ENCODE measurements at regions not wholly inside any gene's neighbourhood (a gene's known extent, or its start where the extent isn't known, plus 50 kb on each side); places are given as distances from the start of the nearest gene placed in this dataset.

- DNase-seq (ENCODE audit: low read depth, low spot score), result no peak
- CTCF ChIA-PET, result no interaction called here
- no peak overlapping the region for H3K4me2 ChIP-seq (ENCODE audit: low read length)
Measured at GRCh38 chr18:44181951-44182747, 498.5 kb upstream of the SETBP1 start.

More at GRCh38 chr18:44181951-44182747, 498.5 kb upstream of the SETBP1 start:
- no peak overlapping the region for H2AFZ ChIP-seq (ENCODE audit: low read depth, low read length, poor library complexity, severe bottlenecking)
- TF ChIP-seq RAD21 (IDR thresholded peaks at IDR 0.05; ENCODE audit: low read depth), result no peak
- TF ChIP-seq CTCF (IDR thresholded peaks at IDR 0.05 in 2 of 3, conservative IDR thresholded peaks at IDR 0.05 in 1 of 3; ENCODE audit: borderline replicate concordance in 1 of 3, insufficient read depth in 1 of 3, low read depth in 2 of 3, low read length in 2 of 3), result no peak
- TF ChIP-seq SP1 (IDR thresholded peaks at IDR 0.05; ENCODE audit: low read depth), result no peak
- no peak for TF ChIP-seq EZH2 (IDR thresholded peaks at IDR 0.05)
- no peak for TF ChIP-seq JUND (IDR thresholded peaks at IDR 0.05)
- no peak for TF ChIP-seq CBX3 (IDR thresholded peaks at IDR 0.05; ENCODE audit: low read depth)
- TF ChIP-seq POLR2AphosphoS5 (IDR thresholded peaks at IDR 0.05; ENCODE audit: low read depth, low read length), result no peak
- TF ChIP-seq ZFX (IDR thresholded peaks at IDR 0.05), result no peak
- no peak overlapping the region for H3K4me3 ChIP-seq (replicated peaks in 1 of 2; ENCODE audit: low read depth in 1 of 2, low read length in 2 of 2)
- H3K27me3 ChIP-seq (ENCODE audit: insufficient read depth, low read length), result no peaks in the 10 kb centered on the region
- RAD21 ChIA-PET (ENCODE audit: low non-redundant PET in 1 of 2, low total read pairs in 2 of 2, uncharacterized antibody in 2 of 2, unreplicated experiment in 2 of 2), result no interaction called here
- no peaks in the 10 kb centered on the region for H3K36me3 ChIP-seq (ENCODE audit: control insufficient read depth in 1 of 2, insufficient read depth in 2 of 2, low read length in 2 of 2)
- H3K4me1 ChIP-seq (ENCODE audit: control insufficient read depth in 1 of 2, insufficient read depth in 2 of 2, low read length in 2 of 2), result no peaks in the 10 kb centered on the region
- ATAC-seq, result no peak
- peaks cover 16 to 23% of the 10 kb centered on the region in 2 experiments; a peak in 3 of 4 replicates for H3K9me3 ChIP-seq (ENCODE audit: control insufficient read depth in 1 of 2, insufficient read depth in 1 of 2, low read depth in 1 of 2, low read length in 2 of 2)
- POLR2A ChIA-PET, result no interaction called here
- H3K9me2 ChIP-seq (ENCODE audit: insufficient read depth), result no peaks in the 10 kb centered on the region
- no TSS peak for BruUV-seq (replicated peaks)
- no peaks in the 10 kb centered on the region for H4K20me1 ChIP-seq (ENCODE audit: insufficient read depth)
- intact Hi-C loops (cut with micrococcal nuclease), result no loop called here
- H3K9ac ChIP-seq (ENCODE audit: low read length), result no peak overlapping the region
- no peak overlapping the region for H3K27ac ChIP-seq (ENCODE audit: low read depth, low read length)
- H3K79me2 ChIP-seq (ENCODE audit: insufficient read depth, low read length), result no peaks in the 10 kb centered on the region

Data from HCT116 (cell line).